ENCODE measurements at regions not wholly inside any gene's neighbourhood (a gene's known extent, or its start where the extent isn't known, plus 50 kb on each side); places are given as distances from the start of the nearest gene placed in this dataset.
A peak's percentile ranks its signal among the peaks of the same experiment; 100 is the strongest.

DNA sequence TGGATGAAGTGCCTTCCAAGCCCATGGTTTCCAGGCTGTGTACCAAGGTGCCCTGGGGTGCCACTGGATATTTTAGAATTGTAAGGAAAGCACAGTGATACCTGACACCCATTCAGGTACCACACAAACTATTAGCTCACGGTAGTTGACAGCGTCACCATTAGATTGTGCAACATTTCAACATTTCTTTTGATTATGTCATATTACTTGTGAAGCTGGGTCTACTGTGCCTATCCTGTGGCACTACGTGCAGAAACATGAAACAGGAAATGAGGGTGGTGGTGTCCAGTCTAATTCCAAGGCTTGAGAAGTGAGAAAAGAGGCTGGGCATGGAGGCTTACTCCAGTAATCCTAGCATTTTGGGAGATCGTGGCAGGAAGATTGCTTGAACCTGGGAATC, 75.5 kb upstream of the CPM start:
- intact Hi-C loops (cut with DNase I; ENCODE audit: low total_unique reads), result no loop called here
- Histone ChIP-seq H3K4me3 (no peak overlapping the region), H3K4me1 (no peaks in the 10 kb centered on the region), H3K9me3 (no peaks in the 10 kb centered on the region), H3K27me3 (no peaks in the 10 kb centered on the region), H3K27ac (no peak overlapping the region), H3K36me3 (no peaks in the 10 kb centered on the region)
- in situ Hi-C loops (cut with MboI; ENCODE audit: low sequenced_read_pairs in 4 of 4), result no loop called here
- TF ChIP-seq CTCF (IDR thresholded peaks at IDR 0.05 in 4 of 5, conservative IDR thresholded peaks at IDR 0.05 in 1 of 5), result no peak
- no peak for TF ChIP-seq POLR2A (IDR thresholded peaks at IDR 0.05)
- DNase-seq, result no peak
- ATAC-seq, result peak in 1 of 2 donors; percentile 39

DNA sequence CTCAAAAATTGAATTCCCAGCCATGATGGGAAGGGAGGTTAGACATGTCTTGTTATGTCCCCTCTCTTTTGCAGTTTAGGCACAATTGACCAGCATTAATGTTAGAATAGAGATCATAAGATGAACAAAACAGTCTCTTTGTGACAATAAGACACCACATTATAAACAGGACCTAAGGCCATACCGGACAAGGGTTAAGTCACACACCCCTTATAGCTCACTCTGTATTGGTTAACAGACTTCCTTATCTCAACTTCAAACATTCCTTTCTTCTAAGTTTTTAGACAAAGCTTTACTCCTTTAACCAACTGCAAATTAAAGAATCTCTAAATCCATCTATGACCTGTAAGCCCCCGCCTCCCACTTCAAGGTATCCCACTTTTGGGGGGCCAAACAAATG, 81.1 kb upstream of the CPM start:
- no peak overlapping the region for H3K27ac ChIP-seq
- in situ Hi-C loops (cut with MboI; ENCODE audit: low sequenced_read_pairs in 4 of 4), result no loop called here
- H3K4me3 ChIP-seq, result no peak overlapping the region
- H3K27me3 ChIP-seq, result no peaks in the 10 kb centered on the region
- TF ChIP-seq POLR2A (IDR thresholded peaks at IDR 0.05) (no peak), CTCF (IDR thresholded peaks at IDR 0.05 in 4 of 5, conservative IDR thresholded peaks at IDR 0.05 in 1 of 5) (no peak)
- no peak for DNase-seq
- intact Hi-C loops (cut with DNase I; ENCODE audit: low total_unique reads), result no loop called here
- H3K9me3 ChIP-seq, result no peaks in the 10 kb centered on the region
- no peaks in the 10 kb centered on the region for H3K4me1 ChIP-seq
- no peaks in the 10 kb centered on the region for H3K36me3 ChIP-seq
- ATAC-seq, result no peak

DNA sequence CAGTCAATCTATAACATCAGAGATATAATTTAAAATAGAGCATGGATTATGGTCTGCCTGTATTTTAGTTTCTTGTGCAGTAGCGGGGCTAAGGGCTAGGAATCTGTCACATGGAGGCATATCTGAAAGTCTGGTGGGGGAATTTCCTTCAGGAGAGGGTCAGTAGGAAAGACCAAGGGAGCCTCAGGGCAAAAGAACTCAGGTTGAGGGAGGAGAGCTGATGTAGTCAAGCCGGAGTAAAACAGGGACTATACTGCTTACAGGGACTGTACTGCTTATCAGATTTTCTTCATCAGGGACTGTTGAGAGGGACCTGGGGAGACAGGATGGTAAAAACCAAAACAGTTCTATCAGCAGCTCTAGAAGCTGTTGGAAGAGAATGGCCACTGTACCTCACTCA, 82.0 kb upstream of the CPM start:
- Histone ChIP-seq H3K9me3 (no peaks in the 10 kb centered on the region), H3K36me3 (no peaks in the 10 kb centered on the region), H3K4me1 (no peaks in the 10 kb centered on the region), H3K4me3 (no peak overlapping the region), H3K27me3 (no peaks in the 10 kb centered on the region), H3K27ac (no peak overlapping the region)
- DNase-seq (no peak), ATAC-seq (no peak)
- in situ Hi-C loops (cut with MboI; ENCODE audit: low sequenced_read_pairs in 4 of 4), result no loop called here
- TF ChIP-seq POLR2A (IDR thresholded peaks at IDR 0.05) (no peak), CTCF (IDR thresholded peaks at IDR 0.05 in 4 of 5, conservative IDR thresholded peaks at IDR 0.05 in 1 of 5) (no peak)
- intact Hi-C loops (cut with DNase I; ENCODE audit: low total_unique reads), result no loop called here

DNA sequence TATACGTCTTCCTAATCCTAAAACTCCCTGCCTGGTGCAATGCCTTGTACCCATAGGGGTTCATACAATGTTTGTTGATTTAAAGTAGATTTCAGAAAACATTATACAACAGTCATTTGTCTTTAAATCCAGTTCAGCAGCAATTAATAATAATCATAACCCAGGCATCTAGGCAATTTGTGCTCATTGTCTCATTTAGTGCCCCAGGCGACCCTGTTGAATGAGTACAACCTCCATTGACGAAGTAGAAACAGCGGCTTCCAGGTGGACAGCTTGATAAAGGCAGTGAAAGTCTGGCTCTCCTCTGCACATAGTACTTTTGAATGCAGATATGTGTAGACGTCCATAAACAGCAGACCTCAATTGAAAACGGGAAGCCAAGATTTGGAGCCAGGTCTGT, 82.9 kb upstream of the CPM start:
- Histone ChIP-seq H3K27ac (no peak overlapping the region), H3K4me3 (no peak overlapping the region), H3K27me3 (no peaks in the 10 kb centered on the region), H3K36me3 (no peaks in the 10 kb centered on the region), H3K4me1 (no peaks in the 10 kb centered on the region), H3K9me3 (no peaks in the 10 kb centered on the region)
- ATAC-seq (no peak), DNase-seq (no peak)
- in situ Hi-C loops (cut with MboI; ENCODE audit: low sequenced_read_pairs in 4 of 4) (no loop called here), intact Hi-C loops (cut with DNase I; ENCODE audit: low total_unique reads) (no loop called here)
- TF ChIP-seq CTCF (IDR thresholded peaks at IDR 0.05 in 4 of 5, conservative IDR thresholded peaks at IDR 0.05 in 1 of 5), result no peak
- no peak for TF ChIP-seq POLR2A (IDR thresholded peaks at IDR 0.05)

DNA sequence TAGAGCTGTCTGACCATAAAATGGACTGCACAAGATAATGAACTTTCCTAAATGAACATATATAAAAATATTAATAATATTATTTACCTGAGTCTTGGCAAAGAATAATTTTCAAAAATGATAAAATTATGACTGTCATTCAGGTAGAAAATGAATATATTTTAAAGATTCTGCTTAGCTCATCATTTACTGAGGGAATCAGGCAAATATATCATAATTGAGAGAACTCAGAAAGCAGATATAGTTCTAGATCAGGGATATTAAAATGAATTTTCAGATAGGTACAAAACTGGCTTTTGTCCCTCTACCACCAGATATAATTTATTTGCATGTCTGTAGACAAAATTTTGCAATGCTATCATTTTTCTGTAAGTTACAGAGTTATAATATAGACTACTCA, 86.1 kb upstream of the CPM start:
- in situ Hi-C loops (cut with MboI; ENCODE audit: low sequenced_read_pairs in 4 of 4), result no loop called here
- intact Hi-C loops (cut with DNase I; ENCODE audit: low total_unique reads), result no loop called here
- H3K27ac ChIP-seq, result no peak overlapping the region
- H3K36me3 ChIP-seq, result no peaks in the 10 kb centered on the region
- no peaks in the 10 kb centered on the region for H3K4me1 ChIP-seq
- ATAC-seq, result no peak
- DNase-seq, result no peak
- H3K27me3 ChIP-seq, result no peaks in the 10 kb centered on the region
- H3K4me3 ChIP-seq, result no peak overlapping the region
- H3K9me3 ChIP-seq, result no peaks in the 10 kb centered on the region
- TF ChIP-seq CTCF (IDR thresholded peaks at IDR 0.05 in 4 of 5, conservative IDR thresholded peaks at IDR 0.05 in 1 of 5) (no peak), POLR2A (IDR thresholded peaks at IDR 0.05) (no peak)
